Colonic mucosa (tissue), 4 donors: ENCODE measurements at regions not wholly inside any gene's neighbourhood (a gene's known extent, or its start where the extent isn't known, plus 50 kb on each side); places are given as distances from the start of the nearest gene placed in this dataset.

Source experiments
- DNase-seq: peaks from one replicate; pipeline ENCODE4 v3.0.0-alpha.2; 2020
- H3K27ac ChIP-seq: fragments of 200-600 bp; one replicate; pipeline ENCODE4 v1.8.0; 2021
- H3K27me3 ChIP-seq: fragments of 200-600 bp; one replicate; pipeline ENCODE4 v1.8.0; 2021
- H3K36me3 ChIP-seq: fragments of 200-600 bp; one replicate; pipeline ENCODE4 v1.8.0; 2021
- H3K4me1 ChIP-seq: fragments of 200-600 bp; one replicate; pipeline ENCODE4 v1.8.0; 2021; ENCODE audit warnings: mild to moderate bottlenecking
- H3K4me3 ChIP-seq: fragments of 200-600 bp; one replicate; pipeline ENCODE4 v1.8.0; 2021
- H3K9ac ChIP-seq, 2 donors: one replicate each; pipeline ENCODE4 v1.7.0; 2013; ENCODE audit warnings: control low read depth in 2 of 2, low read depth in 2 of 2, low read length in 2 of 2
- H3K9me3 ChIP-seq: fragments of 200-600 bp; one replicate; pipeline ENCODE4 v1.8.0; 2021
- intact Hi-C: fragments of 100-400 bp; cut with DNase I; formaldehyde crosslinking; loops from one replicate; pipeline ENCODE4 v1.14.1; 2022
- TF ChIP-seq, protein P1 (sequence below): fragments of 200-600 bp; IDR thresholded peaks from one replicate; pipeline ENCODE4 v1.8.0; 2022; ENCODE audit warnings: antibody characterized with exemption, mild to moderate bottlenecking
- donor health status: healthy.
- donor health status: DM: no; HTN: no; CAD: no.
- donor health status: DM: no; HTN: no; CAD: no.

GRCh38 chr6:15994814-15995459 lies 133.9 kb upstream of the MYLIP start:
- no peak overlapping the region for H3K27ac ChIP-seq
- intact Hi-C loops = no loop called here
- H3K4me3 ChIP-seq = no peak overlapping the region
- H3K9me3 ChIP-seq = no peaks in the 10 kb centered on the region
- no peaks in the 10 kb centered on the region for H3K4me1 ChIP-seq
- no peaks in the 10 kb centered on the region for H3K27me3 ChIP-seq
- no peak overlapping the region for H3K9ac ChIP-seq
- H3K36me3 ChIP-seq = no peaks in the 10 kb centered on the region
- DNase-seq = no peak
- TF ChIP-seq, protein P1, sequence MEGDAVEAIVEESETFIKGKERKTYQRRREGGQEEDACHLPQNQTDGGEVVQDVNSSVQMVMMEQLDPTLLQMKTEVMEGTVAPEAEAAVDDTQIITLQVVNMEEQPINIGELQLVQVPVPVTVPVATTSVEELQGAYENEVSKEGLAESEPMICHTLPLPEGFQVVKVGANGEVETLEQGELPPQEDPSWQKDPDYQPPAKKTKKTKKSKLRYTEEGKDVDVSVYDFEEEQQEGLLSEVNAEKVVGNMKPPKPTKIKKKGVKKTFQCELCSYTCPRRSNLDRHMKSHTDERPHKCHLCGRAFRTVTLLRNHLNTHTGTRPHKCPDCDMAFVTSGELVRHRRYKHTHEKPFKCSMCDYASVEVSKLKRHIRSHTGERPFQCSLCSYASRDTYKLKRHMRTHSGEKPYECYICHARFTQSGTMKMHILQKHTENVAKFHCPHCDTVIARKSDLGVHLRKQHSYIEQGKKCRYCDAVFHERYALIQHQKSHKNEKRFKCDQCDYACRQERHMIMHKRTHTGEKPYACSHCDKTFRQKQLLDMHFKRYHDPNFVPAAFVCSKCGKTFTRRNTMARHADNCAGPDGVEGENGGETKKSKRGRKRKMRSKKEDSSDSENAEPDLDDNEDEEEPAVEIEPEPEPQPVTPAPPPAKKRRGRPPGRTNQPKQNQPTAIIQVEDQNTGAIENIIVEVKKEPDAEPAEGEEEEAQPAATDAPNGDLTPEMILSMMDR = no peak

GRCh38 chr6:15993716-15994228 lies 135.1 kb upstream of the MYLIP start:
- H3K4me1 ChIP-seq = no peaks in the 10 kb centered on the region
- H3K4me3 ChIP-seq = no peak overlapping the region
- intact Hi-C loops = no loop called here
- H3K27me3 ChIP-seq = no peaks in the 10 kb centered on the region
- TF ChIP-seq, protein P1 = no peak
- H3K9ac ChIP-seq = no peak overlapping the region
- no peak overlapping the region for H3K27ac ChIP-seq
- H3K9me3 ChIP-seq = no peaks in the 10 kb centered on the region
- no peak for DNase-seq
- no peaks in the 10 kb centered on the region for H3K36me3 ChIP-seq

GRCh38 chr6:15990179-15990578 lies 138.7 kb upstream of the MYLIP start:
- Histone ChIP-seq H3K9me3 (no peaks in the 10 kb centered on the region), H3K36me3 (no peaks in the 10 kb centered on the region), H3K9ac (no peak overlapping the region), H3K27ac (no peak overlapping the region), H3K27me3 (no peaks in the 10 kb centered on the region), H3K4me3 (no peak overlapping the region), H3K4me1 (no peaks in the 10 kb centered on the region)
- DNase-seq = no peak
- intact Hi-C loops = no loop called here
- TF ChIP-seq, protein P1 = no peak

DNA sequence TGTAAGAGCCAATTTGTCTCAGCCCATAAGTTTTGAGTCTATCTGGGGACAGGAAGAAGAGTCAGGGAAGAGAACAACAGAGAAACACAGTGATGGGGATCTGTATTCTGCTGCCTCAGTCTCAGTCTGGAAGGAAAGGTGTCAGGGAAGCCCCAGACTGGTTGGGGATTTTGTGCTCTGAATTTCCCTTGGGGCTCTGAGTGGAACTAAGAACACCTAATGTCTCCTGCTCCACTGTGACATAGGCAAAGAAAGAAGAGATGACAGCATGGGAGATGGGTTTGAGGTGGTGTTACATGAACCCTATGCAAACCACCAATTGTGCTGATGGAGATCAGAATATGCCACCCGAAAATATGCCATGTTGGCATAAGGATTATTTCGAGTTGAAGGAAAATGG lies 139.5 kb upstream of the MYLIP start:
- intact Hi-C loops = no loop called here
- Histone ChIP-seq H3K27me3 (no peaks in the 10 kb centered on the region), H3K27ac (no peak overlapping the region), H3K9ac (no peak overlapping the region), H3K9me3 (no peaks in the 10 kb centered on the region), H3K36me3 (no peaks in the 10 kb centered on the region), H3K4me1 (no peaks in the 10 kb centered on the region), H3K4me3 (no peak overlapping the region)
- TF ChIP-seq, protein P1 = no peak
- no peak for DNase-seq

GRCh38 chr6:15987569-15987968 lies 141.3 kb upstream of the MYLIP start:
- Histone ChIP-seq H3K9ac (no peak overlapping the region), H3K36me3 (no peaks in the 10 kb centered on the region), H3K4me3 (no peak overlapping the region), H3K9me3 (no peaks in the 10 kb centered on the region), H3K27me3 (no peaks in the 10 kb centered on the region), H3K4me1 (no peaks in the 10 kb centered on the region), H3K27ac (no peak overlapping the region)
- TF ChIP-seq, protein P1 = no peak
- no peak for DNase-seq
- intact Hi-C loops = no loop called here
